OCI-LY1 (cell line): ENCODE measurements at regions not wholly inside any gene's neighbourhood (a gene's known extent, or its start where the extent isn't known, plus 50 kb on each side); places are given as distances from the start of the nearest gene placed in this dataset.
"Not testable (repeated sequence)": the region's sequence is repeated elsewhere in the genome, so short reads cannot be mapped to it uniquely, and the experiment has no call there.

ENCODE experiments used
- H2AFZ ChIP-seq: fragments of 200-600 bp; sonication (generic), shearing (Covaris generic); 2 replicates; pipeline ENCODE4 v1.6.0; 2014; ENCODE audit warnings: antibody characterized with exemption, mild to moderate bottlenecking, low read length
- H3F3A ChIP-seq: fragments of 200-600 bp; sonication (generic), shearing (Covaris generic); 2 replicates; pipeline ENCODE4 v1.6.0; 2014; ENCODE audit warnings: mild to moderate bottlenecking, antibody characterized with exemption, low read length, moderate library complexity; ENCODE audit not compliant: insufficient read depth
- H3K27ac ChIP-seq: fragments of 200-600 bp; sonication (generic); 2 replicates; pipeline ENCODE4 v1.5.1; 2014; ENCODE audit warnings: low read length, mixed run types, mild to moderate bottlenecking, low read depth; ENCODE audit not compliant: poor library complexity, severe bottlenecking
- H3K27me3 ChIP-seq: fragments of 200-600 bp; sonication (generic); 2 replicates; pipeline ENCODE4 v1.6.0; 2014; ENCODE audit warnings: antibody characterized with exemption, mild to moderate bottlenecking, low read length, moderate library complexity; ENCODE audit not compliant: insufficient read depth
- H3K36me3 ChIP-seq: fragments of 200-600 bp; sonication (generic); 2 replicates; pipeline ENCODE4 v1.6.1; 2014; ENCODE audit warnings: mild to moderate bottlenecking, antibody characterized with exemption, low read length, moderate library complexity, mixed read lengths; ENCODE audit not compliant: insufficient read depth
- H3K4me1 ChIP-seq: fragments of 200-600 bp; sonication (generic); 2 replicates; pipeline ENCODE4 v1.5.1; 2014; ENCODE audit warnings: mild to moderate bottlenecking, low read length, moderate library complexity; ENCODE audit not compliant: insufficient read depth, severe bottlenecking
- H3K4me2 ChIP-seq: fragments of 200-600 bp; sonication (generic), shearing (Covaris generic); 2 replicates; pipeline ENCODE4 v1.6.1; 2014; ENCODE audit warnings: low read length
- H3K4me3 ChIP-seq: fragments of 200-600 bp; sonication (generic); 2 replicates; pipeline ENCODE4 v1.5.1; 2014; ENCODE audit warnings: low read length, low read depth, mild to moderate bottlenecking, mixed read lengths; ENCODE audit not compliant: poor library complexity, severe bottlenecking
- H3K79me2 ChIP-seq: fragments of 200-600 bp; shearing (Covaris generic); 2 replicates; pipeline ENCODE4 v1.6.1; 2016; ENCODE audit warnings: mixed run types, low read length, mixed read lengths; ENCODE audit not compliant: insufficient read depth
- H3K9ac ChIP-seq: fragments of 200-600 bp; sonication (generic), shearing (Covaris generic); 2 replicates; pipeline ENCODE4 v1.6.1; 2014; ENCODE audit warnings: mild to moderate bottlenecking, low read length, mixed read lengths
- H3K9me2 ChIP-seq: fragments of 200-600 bp; sonication (generic), shearing (Covaris generic); 2 replicates; pipeline ENCODE4 v1.6.1; 2014; ENCODE audit warnings: low read depth, mild to moderate bottlenecking, low read length, mixed read lengths
- H3K9me3 ChIP-seq: fragments of 200-600 bp; shearing (Covaris generic); 2 replicates; pipeline ENCODE4 v1.6.1; 2014; ENCODE audit warnings: low read length, mixed read lengths
- H4K20me1 ChIP-seq: fragments of 200-600 bp; sonication (generic), shearing (Covaris generic); 2 replicates; pipeline ENCODE4 v1.6.0; 2016; ENCODE audit warnings: mild to moderate bottlenecking, low read length; ENCODE audit not compliant: insufficient read depth

GRCh38 chr15:32536507-32537172, 56.6 kb upstream of the GOLGA8N start:
- H3F3A ChIP-seq, H3K36me3 ChIP-seq, H3K27me3 ChIP-seq, H3K27ac ChIP-seq, H3K9me2 ChIP-seq, H2AFZ ChIP-seq, H3K79me2 ChIP-seq, H3K4me1 ChIP-seq, H3K9me3 ChIP-seq, H4K20me1 ChIP-seq: not testable (repeated sequence)
- peak overlapping the region; percentile 53; the same call in 1 of the 2 replicates for H3K9ac ChIP-seq
- peak overlapping the region; percentile 49; the same call in 1 of the 2 replicates for H3K4me2 ChIP-seq
- peak overlapping the region; percentile 61 for H3K4me3 ChIP-seq

- not testable (repeated sequence) for H3K36me3 ChIP-seq, H3K27me3 ChIP-seq, H3K4me2 ChIP-seq, H4K20me1 ChIP-seq, H3K9me2 ChIP-seq, H3F3A ChIP-seq, H3K9me3 ChIP-seq, H3K27ac ChIP-seq, H2AFZ ChIP-seq, H3K9ac ChIP-seq, H3K79me2 ChIP-seq, H3K4me1 ChIP-seq, H3K4me3 ChIP-seq
These were observed 57.2 kb upstream of the GOLGA8N start for GRCh38 chr15:32536057-32536493.

- H3K27ac ChIP-seq, H3K4me1 ChIP-seq, H4K20me1 ChIP-seq, H3K36me3 ChIP-seq, H3K9ac ChIP-seq, H3F3A ChIP-seq, H3K79me2 ChIP-seq, H3K9me3 ChIP-seq, H3K4me2 ChIP-seq, H2AFZ ChIP-seq, H3K27me3 ChIP-seq, H3K4me3 ChIP-seq, H3K9me2 ChIP-seq: not testable (repeated sequence)
These were observed 57.9 kb upstream of the GOLGA8N start for GRCh38 chr15:32535150-32535898.

- not testable (repeated sequence) for H3K27me3 ChIP-seq, H3K9me2 ChIP-seq, H3K27ac ChIP-seq, H3F3A ChIP-seq, H3K4me2 ChIP-seq, H3K4me1 ChIP-seq, H3K9me3 ChIP-seq, H3K36me3 ChIP-seq, H3K79me2 ChIP-seq, H2AFZ ChIP-seq, H4K20me1 ChIP-seq, H3K4me3 ChIP-seq, H3K9ac ChIP-seq
These were observed 67.5 kb upstream of the GOLGA8O start for GRCh38 chr15:32522900-32523299.

GRCh38 chr15:32522421-32522820, 67.0 kb upstream of the GOLGA8O start:
- H3K9me3 ChIP-seq, H3K36me3 ChIP-seq, H3K9me2 ChIP-seq, H3K4me2 ChIP-seq, H3K9ac ChIP-seq, H3K27ac ChIP-seq, H4K20me1 ChIP-seq, H3K4me1 ChIP-seq, H3K4me3 ChIP-seq, H3K27me3 ChIP-seq, H3F3A ChIP-seq, H3K79me2 ChIP-seq, H2AFZ ChIP-seq: not testable (repeated sequence)

GRCh38 chr15:32518976-32519375, 63.5 kb upstream of the GOLGA8O start:
- not testable (repeated sequence) for H3K9ac ChIP-seq, H3K4me2 ChIP-seq, H3K36me3 ChIP-seq, H2AFZ ChIP-seq, H3F3A ChIP-seq, H3K9me2 ChIP-seq, H3K27ac ChIP-seq, H3K79me2 ChIP-seq, H4K20me1 ChIP-seq, H3K4me1 ChIP-seq, H3K9me3 ChIP-seq, H3K27me3 ChIP-seq, H3K4me3 ChIP-seq

GRCh38 chr15:32518013-32518412, 62.6 kb upstream of the GOLGA8O start:
- H3K36me3 ChIP-seq = not testable (repeated sequence)

More at GRCh38 chr15:32518013-32518412, 62.6 kb upstream of the GOLGA8O start:
- H3K9me3 ChIP-seq, H3K9me2 ChIP-seq, H3K27ac ChIP-seq, H3K9ac ChIP-seq, H3K4me2 ChIP-seq, H3K79me2 ChIP-seq, H2AFZ ChIP-seq, H3K4me3 ChIP-seq, H3F3A ChIP-seq, H3K27me3 ChIP-seq, H4K20me1 ChIP-seq, H3K4me1 ChIP-seq: not testable (repeated sequence)
